ENCODE measurements at regions not wholly inside any gene's neighbourhood (a gene's known extent, or its start where the extent isn't known, plus 50 kb on each side); places are given as distances from the start of the nearest gene placed in this dataset.

DNA sequence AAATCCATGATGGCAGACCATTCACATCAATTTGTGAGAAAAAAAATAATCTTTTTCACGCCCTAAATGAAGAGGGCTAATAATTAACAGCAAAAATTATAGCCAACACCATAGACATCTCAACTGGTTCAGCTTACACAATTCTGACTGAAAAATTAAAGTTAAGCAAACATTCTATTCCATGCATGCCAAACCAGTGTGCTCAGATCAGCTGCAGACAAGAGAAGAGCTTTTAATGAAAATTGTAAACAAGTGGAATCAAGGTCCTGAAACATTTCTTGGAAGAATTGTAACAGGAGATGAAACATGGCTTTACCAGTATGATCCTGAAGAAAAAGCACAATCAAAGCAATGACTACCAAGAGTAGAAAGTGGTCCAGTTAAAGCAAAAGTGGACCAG, 710.4 kb downstream of the EPHA7 start:
- no peaks in the 10 kb centered on the region for H3K79me2 ChIP-seq (ENCODE audit: low read length)

GRCh38 chr6:92708270-92708669, 711.1 kb downstream of the EPHA7 start:
- Histone ChIP-seq H3K4me3 (ENCODE audit: low read length) (no peak overlapping the region), H3K9ac (ENCODE audit: low read length) (no peak overlapping the region), H2AFZ (ENCODE audit: low read depth, low read length) (no peak overlapping the region), H3K79me2 (ENCODE audit: low read length) (no peaks in the 10 kb centered on the region), H3K4me2 (ENCODE audit: low read length) (no peak overlapping the region), H3K27me3 (ENCODE audit: low read depth, low read length) (no peaks in the 10 kb centered on the region), H4K20me1 (ENCODE audit: insufficient read depth, low read length) (no peaks in the 10 kb centered on the region), H3K27ac (ENCODE audit: low read length) (no peak overlapping the region), H3K9me3 (ENCODE audit: insufficient read depth, low read length) (no peaks in the 10 kb centered on the region), H3K4me1 (ENCODE audit: low read length) (peaks cover 11% of the 10 kb centered on the region), H3K36me3 (replicated peaks; ENCODE audit: low read depth, low read length) (no peaks in the 10 kb centered on the region)
- no peak for TF ChIP-seq CTCF (IDR thresholded peaks at IDR 0.05; ENCODE audit: low read depth, low read length)

More for the DNA sequence above, 710.4 kb downstream of the EPHA7 start:
- no peak overlapping the region for H2AFZ ChIP-seq (ENCODE audit: low read depth, low read length)
- H3K4me2 ChIP-seq (ENCODE audit: low read length): no peak overlapping the region
- no peak overlapping the region for H3K9ac ChIP-seq (ENCODE audit: low read length)
- H3K36me3 ChIP-seq (replicated peaks; ENCODE audit: low read depth, low read length): no peaks in the 10 kb centered on the region
- H4K20me1 ChIP-seq (ENCODE audit: insufficient read depth, low read length): no peaks in the 10 kb centered on the region
- H3K27ac ChIP-seq (ENCODE audit: low read length): no peak overlapping the region
- no peaks in the 10 kb centered on the region for H3K27me3 ChIP-seq (ENCODE audit: low read depth, low read length)
- peaks cover 11% of the 10 kb centered on the region for H3K4me1 ChIP-seq (ENCODE audit: low read length)
- H3K9me3 ChIP-seq (ENCODE audit: insufficient read depth, low read length): no peaks in the 10 kb centered on the region
- no peak for TF ChIP-seq EZH2phosphoT487 (IDR thresholded peaks at IDR 0.05; ENCODE audit: low read depth)
- no peak for TF ChIP-seq CTCF (IDR thresholded peaks at IDR 0.05; ENCODE audit: low read depth, low read length)
- H3K4me3 ChIP-seq (ENCODE audit: low read length): no peak overlapping the region

GRCh38 chr6:92706976-92707375, 712.4 kb downstream of the EPHA7 start:
- TF ChIP-seq CTCF (IDR thresholded peaks at IDR 0.05; ENCODE audit: low read depth, low read length): no peak
- TF ChIP-seq EZH2phosphoT487 (IDR thresholded peaks at IDR 0.05; ENCODE audit: low read depth): no peak
- Histone ChIP-seq H3K27me3 (ENCODE audit: low read depth, low read length) (no peaks in the 10 kb centered on the region), H4K20me1 (ENCODE audit: insufficient read depth, low read length) (no peaks in the 10 kb centered on the region), H3K79me2 (ENCODE audit: low read length) (no peaks in the 10 kb centered on the region), H3K27ac (ENCODE audit: low read length) (no peak overlapping the region), H3K4me3 (ENCODE audit: low read length) (no peak overlapping the region), H2AFZ (ENCODE audit: low read depth, low read length) (no peak overlapping the region), H3K9ac (ENCODE audit: low read length) (no peak overlapping the region), H3K4me1 (ENCODE audit: low read length) (peaks cover 11% of the 10 kb centered on the region), H3K9me3 (ENCODE audit: insufficient read depth, low read length) (no peaks in the 10 kb centered on the region), H3K36me3 (replicated peaks; ENCODE audit: low read depth, low read length) (no peaks in the 10 kb centered on the region), H3K4me2 (ENCODE audit: low read length) (no peak overlapping the region)

DNA sequence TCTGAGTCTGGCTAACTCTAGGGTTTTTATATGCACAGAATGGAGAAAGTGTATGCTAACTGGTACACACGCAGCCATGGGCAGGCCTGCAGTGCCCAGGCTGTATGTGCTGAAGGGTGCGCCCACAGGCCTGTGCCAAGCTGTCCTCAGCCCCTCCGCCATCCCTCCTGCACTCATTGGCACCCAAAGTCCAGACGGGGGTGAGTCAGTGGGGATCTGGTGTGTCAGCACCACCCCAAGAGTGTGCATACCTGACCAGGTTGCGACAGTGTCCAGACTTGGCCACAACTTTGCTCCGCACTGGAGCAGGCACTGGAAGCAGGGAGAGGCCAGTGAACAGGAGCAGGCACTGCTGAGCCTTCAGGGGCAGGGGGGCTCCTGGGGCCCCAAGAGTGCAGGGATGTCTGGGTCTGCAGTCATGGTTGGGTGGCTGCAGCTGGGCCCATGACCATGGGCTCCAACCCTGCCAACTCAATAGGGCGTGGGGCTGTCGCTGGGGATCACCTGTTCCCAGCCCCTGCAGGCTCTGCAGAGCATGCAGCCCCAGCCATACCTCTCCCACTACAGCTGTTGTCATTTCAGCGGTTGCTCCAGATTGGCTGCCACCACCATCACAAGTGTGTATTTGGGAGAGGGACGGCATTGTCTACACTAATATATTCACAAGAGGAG, 717.8 kb downstream of the EPHA7 start:
- no peaks in the 10 kb centered on the region for H4K20me1 ChIP-seq (ENCODE audit: insufficient read depth, low read length)
- no peaks in the 10 kb centered on the region for H3K4me1 ChIP-seq (ENCODE audit: low read length)
- H2AFZ ChIP-seq (ENCODE audit: low read depth, low read length): no peak overlapping the region
- no peaks in the 10 kb centered on the region for H3K27me3 ChIP-seq (ENCODE audit: low read depth, low read length)
- H3K4me2 ChIP-seq (ENCODE audit: low read length): no peak overlapping the region
- H3K79me2 ChIP-seq (ENCODE audit: low read length): no peaks in the 10 kb centered on the region
- no peak overlapping the region for H3K27ac ChIP-seq (ENCODE audit: low read length)
- H3K4me3 ChIP-seq (ENCODE audit: low read length): no peak overlapping the region
- H3K9me3 ChIP-seq (ENCODE audit: insufficient read depth, low read length): no peaks in the 10 kb centered on the region
- H3K9ac ChIP-seq (ENCODE audit: low read length): no peak overlapping the region
- no peaks in the 10 kb centered on the region for H3K36me3 ChIP-seq (replicated peaks; ENCODE audit: low read depth, low read length)
- TF ChIP-seq EZH2phosphoT487 (IDR thresholded peaks at IDR 0.05; ENCODE audit: low read depth) (no peak), CTCF (IDR thresholded peaks at IDR 0.05; ENCODE audit: low read depth, low read length) (no peak)

Measured in OCI-LY3 (cell line).